Fibroblast of mammary gland (primary cell): ENCODE measurements at regions not wholly inside any gene's neighbourhood (a gene's known extent, or its start where the extent isn't known, plus 50 kb on each side); places are given as distances from the start of the nearest gene placed in this dataset.

Source experiments
- DNase-seq: peaks from one replicate; pipeline ENCODE4 v3.0.0-alpha.2; 2010; ENCODE audit warnings: low read depth
- H3K4me3 ChIP-seq: 2 replicates; pipeline ENCODE4 v1.5.1; 2011; ENCODE audit warnings: low read depth, mild to moderate bottlenecking, low read length, moderate library complexity; ENCODE audit not compliant: control insufficient read depth
- CTCF ChIP-seq: conservative IDR thresholded peaks from 2 replicates; pipeline ENCODE4 v1.5.1; 2011; ENCODE audit warnings: low read depth, low read length, inconsistent platforms; ENCODE audit not compliant: control insufficient read depth, insufficient read depth

- no peak overlapping the region for H3K4me3 ChIP-seq
- TF ChIP-seq CTCF = peak; percentile 7
- DNase-seq = no peak
Observed at GRCh38 chr1:56189946-56190805, 389.2 kb downstream of the PLPP3 start.

GRCh38 chr1:56189454-56189853 is 389.9 kb downstream of the PLPP3 start:
- TF ChIP-seq CTCF = no peak
- H3K4me3 ChIP-seq = no peak overlapping the region
- DNase-seq = no peak

GRCh38 chr1:56188855-56189254 is 390.5 kb downstream of the PLPP3 start:
- no peak for DNase-seq
- no peak overlapping the region for H3K4me3 ChIP-seq
- TF ChIP-seq CTCF = no peak

- H3K4me3 ChIP-seq = no peak overlapping the region
- no peak for DNase-seq
- no peak for TF ChIP-seq CTCF
Observed at GRCh38 chr1:56188221-56188620, 391.1 kb downstream of the PLPP3 start.

- no peak for TF ChIP-seq CTCF
- DNase-seq = no peak
- no peak overlapping the region for H3K4me3 ChIP-seq
Observed at GRCh38 chr1:56187405-56187804, 392.0 kb downstream of the PLPP3 start.

GRCh38 chr1:56185493-56185892 is 393.9 kb downstream of the PLPP3 start:
- H3K4me3 ChIP-seq = no peak overlapping the region
- no peak for DNase-seq
- TF ChIP-seq CTCF = no peak
